ENCODE measurements at regions not wholly inside any gene's neighbourhood (a gene's known extent, or its start where the extent isn't known, plus 50 kb on each side); places are given as distances from the start of the nearest gene placed in this dataset.

GRCh38 chr7:28267012-28267411, 86.4 kb upstream of the JAZF1 start:
- H3K4me2 ChIP-seq (ENCODE audit: insufficient read depth, low read length): no peak overlapping the region
- peaks cover 21% of the 10 kb centered on the region for H3K27me3 ChIP-seq (ENCODE audit: insufficient read depth, low read length)
- no peaks in the 10 kb centered on the region for H3K36me3 ChIP-seq (ENCODE audit: insufficient read depth, low read length)
- TF ChIP-seq, protein P1, sequence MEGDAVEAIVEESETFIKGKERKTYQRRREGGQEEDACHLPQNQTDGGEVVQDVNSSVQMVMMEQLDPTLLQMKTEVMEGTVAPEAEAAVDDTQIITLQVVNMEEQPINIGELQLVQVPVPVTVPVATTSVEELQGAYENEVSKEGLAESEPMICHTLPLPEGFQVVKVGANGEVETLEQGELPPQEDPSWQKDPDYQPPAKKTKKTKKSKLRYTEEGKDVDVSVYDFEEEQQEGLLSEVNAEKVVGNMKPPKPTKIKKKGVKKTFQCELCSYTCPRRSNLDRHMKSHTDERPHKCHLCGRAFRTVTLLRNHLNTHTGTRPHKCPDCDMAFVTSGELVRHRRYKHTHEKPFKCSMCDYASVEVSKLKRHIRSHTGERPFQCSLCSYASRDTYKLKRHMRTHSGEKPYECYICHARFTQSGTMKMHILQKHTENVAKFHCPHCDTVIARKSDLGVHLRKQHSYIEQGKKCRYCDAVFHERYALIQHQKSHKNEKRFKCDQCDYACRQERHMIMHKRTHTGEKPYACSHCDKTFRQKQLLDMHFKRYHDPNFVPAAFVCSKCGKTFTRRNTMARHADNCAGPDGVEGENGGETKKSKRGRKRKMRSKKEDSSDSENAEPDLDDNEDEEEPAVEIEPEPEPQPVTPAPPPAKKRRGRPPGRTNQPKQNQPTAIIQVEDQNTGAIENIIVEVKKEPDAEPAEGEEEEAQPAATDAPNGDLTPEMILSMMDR (IDR thresholded peaks at IDR 0.05; ENCODE audit: extremely low read depth, low read depth, low read length): no peak
- DNase-seq (ENCODE audit: insufficient read length, low spot score, missing footprints): no peak
- no peaks in the 10 kb centered on the region for H3K79me2 ChIP-seq (ENCODE audit: insufficient read depth, low read length)
- H3K27ac ChIP-seq (ENCODE audit: low read depth, low read length): no peak overlapping the region
- no peak overlapping the region for H3K4me3 ChIP-seq (ENCODE audit: insufficient read depth, low read length)
- H3K9me3 ChIP-seq (ENCODE audit: low read depth, low read length): no peaks in the 10 kb centered on the region
- no peaks in the 10 kb centered on the region for H4K20me1 ChIP-seq (ENCODE audit: insufficient read depth, low read length)
- no peak overlapping the region for H2AFZ ChIP-seq (ENCODE audit: low read length)
- H3K4me1 ChIP-seq (ENCODE audit: insufficient read depth, low read length): no peaks in the 10 kb centered on the region

GRCh38 chr7:28269700-28270361, 89.2 kb upstream of the JAZF1 start:
- no peaks in the 10 kb centered on the region for H3K4me1 ChIP-seq (ENCODE audit: insufficient read depth, low read length)
- TF ChIP-seq, protein P1 (IDR thresholded peaks at IDR 0.05; ENCODE audit: extremely low read depth, low read depth, low read length): no peak
- no peak overlapping the region for H2AFZ ChIP-seq (ENCODE audit: low read length)
- no peaks in the 10 kb centered on the region for H4K20me1 ChIP-seq (ENCODE audit: insufficient read depth, low read length)
- H3K36me3 ChIP-seq (ENCODE audit: insufficient read depth, low read length): no peaks in the 10 kb centered on the region
- no peaks in the 10 kb centered on the region for H3K9me3 ChIP-seq (ENCODE audit: low read depth, low read length)
- no peak overlapping the region for H3K27ac ChIP-seq (ENCODE audit: low read depth, low read length)
- H3K79me2 ChIP-seq (ENCODE audit: insufficient read depth, low read length): no peaks in the 10 kb centered on the region
- no peak overlapping the region for H3K4me2 ChIP-seq (ENCODE audit: insufficient read depth, low read length)
- peaks cover 2% of the 10 kb centered on the region for H3K27me3 ChIP-seq (ENCODE audit: insufficient read depth, low read length)
- H3K4me3 ChIP-seq (ENCODE audit: insufficient read depth, low read length): no peak overlapping the region
- peak; percentile 38 for DNase-seq (ENCODE audit: insufficient read length, low spot score, missing footprints)

DNA sequence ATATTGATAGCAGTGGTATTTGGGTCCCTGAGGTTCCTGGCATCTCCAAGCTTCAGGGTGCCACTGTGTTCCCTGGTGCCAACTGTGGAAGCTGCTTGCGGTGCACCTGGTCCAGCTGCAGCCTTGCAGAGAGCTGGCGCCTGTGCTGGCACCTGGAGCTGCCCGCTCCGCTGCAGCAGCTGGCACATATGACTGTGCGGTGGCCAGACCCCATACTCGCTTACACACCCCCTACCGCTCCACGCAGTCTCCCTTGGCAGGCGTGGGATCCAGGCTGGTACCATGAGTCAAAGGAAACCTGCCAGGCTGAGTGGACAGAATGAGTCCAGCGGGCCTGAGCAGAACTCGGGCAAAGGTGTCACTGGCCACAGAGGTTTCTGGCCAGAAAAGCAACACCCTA, 89.9 kb upstream of the JAZF1 start:
- Histone ChIP-seq H4K20me1 (ENCODE audit: insufficient read depth, low read length) (no peaks in the 10 kb centered on the region), H3K4me2 (ENCODE audit: insufficient read depth, low read length) (no peak overlapping the region), H2AFZ (ENCODE audit: low read length) (no peak overlapping the region), H3K4me3 (ENCODE audit: insufficient read depth, low read length) (no peak overlapping the region), H3K36me3 (ENCODE audit: insufficient read depth, low read length) (no peaks in the 10 kb centered on the region), H3K27me3 (ENCODE audit: insufficient read depth, low read length) (no peaks in the 10 kb centered on the region), H3K79me2 (ENCODE audit: insufficient read depth, low read length) (no peaks in the 10 kb centered on the region), H3K9me3 (ENCODE audit: low read depth, low read length) (no peaks in the 10 kb centered on the region), H3K4me1 (ENCODE audit: insufficient read depth, low read length) (no peaks in the 10 kb centered on the region), H3K27ac (ENCODE audit: low read depth, low read length) (no peak overlapping the region)
- TF ChIP-seq, protein P1 (IDR thresholded peaks at IDR 0.05; ENCODE audit: extremely low read depth, low read depth, low read length): no peak
- DNase-seq (ENCODE audit: insufficient read length, low spot score, missing footprints): no peak

DNA sequence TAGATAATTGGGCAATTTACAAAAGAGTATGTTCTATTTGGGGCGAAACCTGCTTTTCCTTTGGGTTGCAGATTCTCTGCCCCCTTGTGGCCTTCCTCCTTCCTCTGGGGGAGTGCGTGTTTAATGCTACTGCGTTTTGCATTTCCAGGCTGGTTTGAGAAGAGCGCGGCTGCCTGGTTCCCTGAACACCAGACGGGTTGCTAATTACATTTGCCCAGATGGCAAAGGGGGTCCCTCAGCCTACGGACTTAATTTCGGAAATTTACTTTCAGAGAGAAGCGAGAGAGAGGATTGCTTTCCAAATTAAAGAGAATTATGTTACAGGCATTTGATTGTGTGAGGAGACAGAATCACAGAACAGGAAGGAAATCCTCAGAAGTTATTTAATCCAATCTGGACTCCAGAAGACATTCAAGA, 91.9 kb upstream of the JAZF1 start:
- Histone ChIP-seq H2AFZ (ENCODE audit: low read length) (peak overlapping the region; percentile 87), H3K9me3 (ENCODE audit: low read depth, low read length) (no peaks in the 10 kb centered on the region), H3K27me3 (ENCODE audit: insufficient read depth, low read length) (no peaks in the 10 kb centered on the region), H4K20me1 (ENCODE audit: insufficient read depth, low read length) (no peaks in the 10 kb centered on the region), H3K27ac (ENCODE audit: low read depth, low read length) (no peak overlapping the region), H3K79me2 (ENCODE audit: insufficient read depth, low read length) (no peaks in the 10 kb centered on the region), H3K4me1 (ENCODE audit: insufficient read depth, low read length) (no peaks in the 10 kb centered on the region), H3K4me3 (ENCODE audit: insufficient read depth, low read length) (peak overlapping the region; percentile 64), H3K4me2 (ENCODE audit: insufficient read depth, low read length) (peak overlapping the region; percentile 86), H3K36me3 (ENCODE audit: insufficient read depth, low read length) (no peaks in the 10 kb centered on the region)
- peak; percentile 87 for DNase-seq (ENCODE audit: insufficient read length, low spot score, missing footprints)
- TF ChIP-seq, protein P1 (IDR thresholded peaks at IDR 0.05; ENCODE audit: extremely low read depth, low read depth, low read length): peak; percentile 86
